CD4-positive, alpha-beta T cell treated with Interleukin-10 for 1 hour (primary cell): ENCODE measurements at regions not wholly inside any gene's neighbourhood (a gene's known extent, or its start where the extent isn't known, plus 50 kb on each side); places are given as distances from the start of the nearest gene placed in this dataset.

Experiments used
- DNase-seq: peaks from one replicate; pipeline ENCODE4 v3.0.0-alpha.2; 2020

GRCh38 chr9:73470766-73471165, 319.1 kb downstream of the ANXA1 start:
- DNase-seq = no peak

DNA sequence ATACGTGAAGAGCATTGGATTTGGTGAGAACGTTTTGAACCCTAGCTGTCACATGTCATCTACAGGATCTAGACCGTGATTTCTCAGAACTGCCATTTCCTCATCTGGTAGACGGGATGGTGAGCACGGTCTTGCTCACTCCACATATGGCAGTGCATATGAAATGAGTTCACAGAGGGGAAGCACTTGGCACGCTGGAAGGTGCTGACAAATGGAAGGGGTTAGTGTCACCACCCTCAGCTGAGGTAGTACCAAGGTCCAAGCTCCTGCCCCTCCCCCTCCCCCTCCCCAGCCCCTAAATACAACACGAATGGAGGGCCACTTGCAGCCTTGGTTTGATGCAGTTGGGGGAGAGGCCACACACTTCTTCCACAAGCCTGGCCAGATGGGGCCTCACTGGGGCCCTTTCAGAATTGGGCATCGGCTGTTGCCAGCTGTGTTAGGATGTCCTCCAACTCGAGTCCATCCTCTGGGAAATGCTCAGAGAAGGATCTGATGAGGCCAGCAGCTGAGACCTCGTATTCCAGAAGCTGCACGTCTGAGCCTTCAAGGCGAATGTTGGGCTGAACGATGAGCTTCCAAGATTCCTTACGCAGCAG, 322.4 kb downstream of the ANXA1 start:
- DNase-seq = no peak

- no peak for DNase-seq
Measured at GRCh38 chr9:73474625-73475024, 323.0 kb downstream of the ANXA1 start.

- DNase-seq = no peak
Measured at GRCh38 chr9:73494894-73495293, 343.2 kb downstream of the ANXA1 start.

- no peak for DNase-seq
Measured at GRCh38 chr9:73497796-73498195, 346.1 kb downstream of the ANXA1 start.

DNA sequence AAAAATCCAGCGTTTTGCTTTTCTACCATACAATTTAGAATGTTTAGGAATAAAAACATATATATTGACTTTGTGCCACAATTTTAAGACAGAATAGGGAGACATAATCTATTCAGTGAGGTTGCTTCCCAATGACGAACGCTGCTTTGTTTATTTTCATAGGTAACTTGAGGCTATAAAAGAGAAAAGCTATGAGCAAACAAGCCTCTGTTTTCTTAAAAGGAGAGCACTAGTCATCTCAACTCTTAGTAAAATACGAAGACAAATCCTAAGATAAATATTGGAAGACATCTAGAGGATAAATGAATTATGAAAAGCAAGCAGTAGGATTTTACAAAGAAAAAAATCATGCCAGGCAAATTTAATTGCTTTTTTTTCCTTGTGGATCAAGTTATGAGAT, 363.6 kb downstream of the ANXA1 start:
- no peak for DNase-seq

GRCh38 chr9:73523391-73523790, 371.7 kb downstream of the ANXA1 start:
- no peak for DNase-seq

GRCh38 chr9:73525350-73525749, 373.7 kb downstream of the ANXA1 start:
- DNase-seq = no peak

DNA sequence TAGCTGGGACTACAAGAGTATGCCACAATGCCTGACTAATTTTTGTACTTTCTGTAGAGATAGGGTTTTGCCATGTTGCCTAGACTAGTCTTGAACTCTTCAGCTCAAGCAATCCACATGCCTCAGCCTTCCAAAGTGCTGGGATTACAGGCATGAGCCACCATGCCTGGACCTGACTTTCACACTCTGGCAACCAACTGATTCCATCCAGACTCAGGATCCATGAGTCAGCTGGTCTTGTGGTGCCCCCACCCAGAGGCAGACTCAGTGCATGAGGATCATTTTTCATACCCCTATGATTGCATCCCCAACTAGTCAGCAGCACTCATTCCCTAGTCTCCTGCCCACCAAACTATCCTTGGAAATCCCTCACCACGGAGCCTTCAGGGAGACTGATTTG, 375.9 kb downstream of the ANXA1 start:
- DNase-seq = no peak

DNA sequence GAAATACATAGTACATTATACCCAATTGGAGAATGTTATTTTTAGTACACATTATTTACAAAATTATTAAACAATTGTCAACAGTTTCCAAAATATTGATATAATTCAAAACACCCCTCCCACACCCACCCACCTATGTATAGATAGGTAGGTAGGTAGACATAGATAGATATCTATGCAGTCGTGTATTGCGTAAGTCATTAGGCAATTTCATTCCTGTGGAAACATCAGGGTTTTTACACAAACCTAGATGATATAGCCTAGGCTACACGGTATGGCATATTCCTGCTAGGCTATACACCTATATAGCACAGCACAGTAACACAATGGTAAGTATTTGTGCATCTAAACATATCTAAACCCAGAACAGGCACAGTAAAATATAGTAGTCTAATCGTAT, 377.3 kb downstream of the ANXA1 start:
- no peak for DNase-seq

- DNase-seq = no peak
Measured at GRCh38 chr9:73529666-73530065, 378.0 kb downstream of the ANXA1 start.

DNA sequence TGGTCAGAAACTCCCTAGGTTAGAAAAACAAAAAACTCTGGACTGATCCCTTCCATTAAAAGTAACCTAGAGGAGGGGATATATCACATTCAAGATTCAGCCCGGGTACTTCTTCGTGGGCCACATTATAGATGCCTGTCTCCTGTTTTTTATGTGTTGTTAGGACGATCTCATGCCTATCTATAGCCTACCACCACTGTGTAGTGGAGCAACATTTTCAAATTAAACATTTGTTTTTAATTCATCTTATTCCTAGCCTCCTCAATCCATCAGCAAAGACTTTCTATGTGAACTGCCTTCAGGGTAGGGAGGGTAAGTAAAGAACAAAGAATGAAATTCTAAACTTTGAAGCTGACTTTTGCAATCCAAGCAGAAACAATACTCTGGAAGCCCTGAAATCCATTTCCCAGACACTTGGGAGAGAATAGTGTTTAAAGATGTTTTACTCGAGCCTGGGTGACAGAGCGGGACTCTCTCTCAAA, 379.4 kb downstream of the ANXA1 start:
- DNase-seq = no peak

- DNase-seq = no peak
Measured at GRCh38 chr9:73531658-73532057, 380.0 kb downstream of the ANXA1 start.

GRCh38 chr9:73532985-73533384, 381.3 kb downstream of the ANXA1 start:
- DNase-seq = no peak

- DNase-seq = no peak
Measured at GRCh38 chr9:73536403-73536802, 384.7 kb downstream of the ANXA1 start.

GRCh38 chr9:73537561-73537960, 385.9 kb downstream of the ANXA1 start:
- no peak for DNase-seq

DNA sequence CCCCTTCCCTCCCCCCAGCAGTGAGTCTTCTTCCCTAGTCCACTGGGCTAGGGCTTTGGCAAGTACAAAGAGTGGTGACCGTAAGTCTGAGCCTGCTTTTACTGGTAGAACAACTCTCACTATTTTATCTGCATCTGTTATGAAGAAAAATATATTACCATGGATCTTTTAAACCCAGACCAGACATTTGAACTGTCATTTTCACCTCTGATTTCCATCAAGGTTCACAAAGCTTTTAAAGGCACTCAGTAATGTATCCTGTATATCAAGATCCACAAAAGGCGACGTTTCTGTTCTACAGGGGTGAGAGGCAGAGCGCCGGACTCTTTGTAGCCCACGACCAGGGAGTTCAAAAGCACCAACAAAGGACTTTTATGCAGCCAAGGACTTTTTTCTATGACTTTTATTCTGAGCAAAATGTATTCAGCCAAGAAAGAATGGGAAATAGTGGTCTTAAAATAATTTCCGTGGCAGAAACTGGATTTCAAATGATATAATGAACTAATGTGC, 388.3 kb downstream of the ANXA1 start:
- DNase-seq = no peak

DNA sequence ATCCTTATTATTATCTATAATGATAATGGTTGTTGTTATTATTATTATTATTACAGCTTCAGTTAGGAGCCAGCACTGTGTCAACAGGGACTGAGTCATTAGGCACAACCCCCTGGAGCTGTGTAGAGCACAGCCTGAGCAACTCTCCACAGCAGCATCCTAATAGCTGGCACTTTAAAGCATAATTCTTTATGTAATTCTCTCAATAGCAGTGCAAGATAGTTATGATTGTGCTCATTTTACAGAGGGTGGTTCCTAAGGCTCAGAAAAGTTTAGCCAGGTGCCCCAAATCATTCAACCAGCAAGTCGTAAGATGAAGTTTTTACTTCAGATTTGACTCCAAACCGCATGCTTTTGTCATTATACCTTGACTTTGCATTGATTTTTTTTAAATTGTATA, 390.3 kb downstream of the ANXA1 start:
- no peak for DNase-seq

DNA sequence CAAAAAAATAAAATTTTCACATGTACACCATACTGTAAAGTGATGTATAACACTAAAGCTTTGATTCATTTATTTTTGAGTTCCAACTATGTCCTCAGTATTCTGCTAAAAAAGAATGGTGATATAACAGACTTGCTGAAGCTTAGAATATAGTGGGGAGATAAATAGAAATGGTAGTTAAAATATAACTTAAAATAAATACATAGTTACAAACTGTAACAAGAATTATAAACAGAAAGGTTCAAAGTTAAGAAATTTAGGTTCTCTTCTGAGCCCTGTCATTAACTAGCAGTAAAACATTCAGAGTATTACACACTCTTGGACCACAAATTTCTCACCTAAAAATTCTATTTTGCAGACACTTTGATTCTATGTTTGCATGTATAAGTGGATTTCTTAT, 392.1 kb downstream of the ANXA1 start:
- DNase-seq = no peak

- no peak for DNase-seq
Measured at GRCh38 chr9:73548201-73548600, 396.5 kb downstream of the ANXA1 start.

DNA sequence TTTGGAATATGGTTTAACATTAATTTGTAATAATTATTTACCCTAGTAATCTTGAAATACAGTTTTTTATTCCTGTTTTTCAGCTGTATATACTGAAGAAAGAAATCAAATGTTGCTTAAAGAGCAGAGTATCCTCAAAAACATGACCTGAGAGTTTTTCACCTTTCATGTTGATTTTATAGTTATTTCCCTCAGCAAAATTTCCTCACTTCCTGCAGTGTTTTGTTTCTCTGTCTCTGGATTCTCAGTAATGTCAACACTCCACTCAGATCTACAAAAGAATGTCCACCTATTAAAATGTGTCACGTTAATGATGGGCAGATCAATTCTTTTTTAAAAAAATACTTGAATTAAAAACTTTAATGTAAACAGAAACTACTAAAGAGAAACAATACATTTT, 398.3 kb downstream of the ANXA1 start:
- DNase-seq = no peak

DNA sequence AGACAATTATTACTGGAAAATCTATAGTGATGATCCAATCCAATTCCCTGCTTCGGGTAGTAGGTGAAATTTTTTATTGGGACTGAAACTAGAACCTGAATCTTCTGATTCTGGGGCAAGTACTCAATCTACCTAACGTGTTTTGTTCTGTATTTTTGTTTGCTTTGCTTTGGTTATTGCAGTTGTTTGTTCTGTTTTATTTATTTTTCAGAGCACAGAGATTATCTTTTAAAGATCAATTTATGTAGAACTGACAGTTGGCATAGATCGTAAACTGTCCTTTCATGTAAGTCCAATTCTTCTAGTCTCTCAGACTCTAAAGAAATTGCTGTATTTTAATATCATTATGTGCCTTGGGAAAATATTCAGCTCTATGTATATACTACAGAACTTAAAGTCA, 401.6 kb downstream of the ANXA1 start:
- DNase-seq = no peak

GRCh38 chr9:73558471-73558870, 406.8 kb downstream of the ANXA1 start:
- no peak for DNase-seq

DNA sequence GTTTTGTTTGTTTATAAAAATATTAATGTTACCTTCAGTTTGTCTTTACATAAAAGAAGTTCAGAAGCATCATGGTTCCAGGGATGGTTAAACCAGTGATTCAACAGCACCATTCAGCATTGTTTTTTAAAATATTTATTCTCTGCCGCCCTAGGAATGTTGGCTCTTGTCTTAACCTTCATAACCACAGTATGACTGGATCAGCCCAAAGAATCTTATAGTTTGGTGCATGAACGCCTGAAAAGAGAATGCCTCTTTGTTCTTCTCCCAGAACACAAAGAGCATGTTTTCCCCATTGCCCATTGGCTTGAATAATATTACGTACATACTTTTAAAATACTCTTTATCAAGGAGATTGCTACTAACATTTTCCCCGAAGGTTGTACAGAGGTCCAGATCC, 413.4 kb downstream of the ANXA1 start:
- no peak for DNase-seq

GRCh38 chr9:73565833-73566465, 414.3 kb downstream of the ANXA1 start:
- no peak for DNase-seq
